ELR (cell line): ENCODE measurements at regions not wholly inside any gene's neighbourhood (a gene's known extent, or its start where the extent isn't known, plus 50 kb on each side); places are given as distances from the start of the nearest gene placed in this dataset.
"Not testable (repeated sequence)": the region's sequence is repeated elsewhere in the genome, so short reads cannot be mapped to it uniquely, and the experiment has no call there.

Experiments used
- DNase-seq: peaks from one replicate; pipeline ENCODE4 v3.0.0-alpha.2; 2015; ENCODE audit warnings: low read depth

GRCh38 chr2:224146356-224147160, 107.5 kb upstream of the SERPINE2 start:
- DNase-seq: peak; percentile 30

GRCh38 chr2:224145751-224146355, 106.8 kb upstream of the SERPINE2 start:
- DNase-seq: peak; percentile 93

- no peak for DNase-seq
Measured at GRCh38 chr2:224143526-224143925, 104.4 kb upstream of the SERPINE2 start.

- DNase-seq: peak; percentile 79
Measured at GRCh38 chr2:224142397-224143312, 103.6 kb upstream of the SERPINE2 start.

- no peak for DNase-seq
Measured at GRCh38 chr2:224141304-224141703, 102.2 kb upstream of the SERPINE2 start.

GRCh38 chr2:224137208-224137607, 98.1 kb upstream of the SERPINE2 start:
- no peak for DNase-seq

GRCh38 chr2:224136396-224136795, 97.3 kb upstream of the SERPINE2 start:
- DNase-seq: no peak

GRCh38 chr2:224135881-224136280, 96.8 kb upstream of the SERPINE2 start:
- DNase-seq: no peak

- DNase-seq: no peak
Measured at GRCh38 chr2:224134003-224134734, 95.1 kb upstream of the SERPINE2 start.

GRCh38 chr2:224133387-224133786, 94.3 kb upstream of the SERPINE2 start:
- DNase-seq: no peak

GRCh38 chr2:224127871-224128501, 88.9 kb upstream of the SERPINE2 start:
- no peak for DNase-seq

- DNase-seq: no peak
Measured at GRCh38 chr2:224126440-224126839, 87.4 kb upstream of the SERPINE2 start.

- no peak for DNase-seq
Measured at GRCh38 chr2:224126003-224126402, 86.9 kb upstream of the SERPINE2 start.

- DNase-seq: peak; percentile 58
Measured at GRCh38 chr2:224122542-224122941, 83.5 kb upstream of the SERPINE2 start.

- DNase-seq: peak; percentile 7
Measured at GRCh38 chr2:224121406-224122067, 82.5 kb upstream of the SERPINE2 start.

GRCh38 chr2:224120986-224121385, 81.9 kb upstream of the SERPINE2 start:
- DNase-seq: no peak

- DNase-seq: not testable (repeated sequence)
Measured at GRCh38 chr2:224119846-224120245, 80.8 kb upstream of the SERPINE2 start.

- no peak for DNase-seq
Measured at GRCh38 chr2:224114428-224114827, 75.3 kb upstream of the SERPINE2 start.

- DNase-seq: not testable (repeated sequence)
Measured at GRCh38 chr2:224113930-224114329, 74.8 kb upstream of the SERPINE2 start.

GRCh38 chr2:224111576-224111975, 72.5 kb upstream of the SERPINE2 start:
- peak; percentile 68 for DNase-seq

- DNase-seq: no peak
Measured at GRCh38 chr2:224110811-224111210, 71.7 kb upstream of the SERPINE2 start.
